GM12865 (cell line): ENCODE measurements at regions not wholly inside any gene's neighbourhood (a gene's known extent, or its start where the extent isn't known, plus 50 kb on each side); places are given as distances from the start of the nearest gene placed in this dataset.

ENCODE experiments used
- DNase-seq: peaks from one replicate; pipeline ENCODE4 v3.0.0; 2010; ENCODE audit warnings: low read depth
- H3K4me3 ChIP-seq: 2 replicates; pipeline ENCODE4 v1.5.1; 2011; ENCODE audit warnings: mild to moderate bottlenecking, low read depth, low read length, control low read depth
- CTCF ChIP-seq: IDR thresholded peaks from 2 replicates; pipeline ENCODE4 v1.5.1; 2011; ENCODE audit warnings: low read length, control low read depth, low read depth, inconsistent platforms; ENCODE audit not compliant: insufficient read depth; ENCODE audit errors: missing control alignments

GRCh38 chr2:182611009-182611408 is 105.0 kb upstream of the DNAJC10 start:
- DNase-seq: no peak
- TF ChIP-seq CTCF: no peak
- H3K4me3 ChIP-seq: no peak overlapping the region

DNA sequence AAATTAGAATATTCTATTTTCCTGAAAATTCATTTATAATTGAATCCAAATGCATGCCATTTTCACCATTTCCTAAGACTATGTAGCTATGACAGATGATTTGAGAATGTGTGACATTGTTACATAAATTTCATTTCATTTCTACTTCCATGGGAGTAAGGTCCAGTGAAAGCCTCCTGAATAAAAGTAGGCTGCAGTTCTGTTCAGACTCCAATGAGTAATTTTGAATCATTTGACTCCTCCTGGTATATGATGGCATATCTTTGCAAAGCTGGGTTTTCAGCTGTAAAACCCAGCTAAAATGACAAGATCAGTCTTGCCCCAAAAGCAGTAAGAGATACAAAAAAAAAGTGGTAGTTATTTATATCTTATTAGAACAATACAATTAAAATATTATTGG is 101.0 kb upstream of the DNAJC10 start:
- DNase-seq: no peak
- TF ChIP-seq CTCF: no peak
- H3K4me3 ChIP-seq: no peak overlapping the region

DNA sequence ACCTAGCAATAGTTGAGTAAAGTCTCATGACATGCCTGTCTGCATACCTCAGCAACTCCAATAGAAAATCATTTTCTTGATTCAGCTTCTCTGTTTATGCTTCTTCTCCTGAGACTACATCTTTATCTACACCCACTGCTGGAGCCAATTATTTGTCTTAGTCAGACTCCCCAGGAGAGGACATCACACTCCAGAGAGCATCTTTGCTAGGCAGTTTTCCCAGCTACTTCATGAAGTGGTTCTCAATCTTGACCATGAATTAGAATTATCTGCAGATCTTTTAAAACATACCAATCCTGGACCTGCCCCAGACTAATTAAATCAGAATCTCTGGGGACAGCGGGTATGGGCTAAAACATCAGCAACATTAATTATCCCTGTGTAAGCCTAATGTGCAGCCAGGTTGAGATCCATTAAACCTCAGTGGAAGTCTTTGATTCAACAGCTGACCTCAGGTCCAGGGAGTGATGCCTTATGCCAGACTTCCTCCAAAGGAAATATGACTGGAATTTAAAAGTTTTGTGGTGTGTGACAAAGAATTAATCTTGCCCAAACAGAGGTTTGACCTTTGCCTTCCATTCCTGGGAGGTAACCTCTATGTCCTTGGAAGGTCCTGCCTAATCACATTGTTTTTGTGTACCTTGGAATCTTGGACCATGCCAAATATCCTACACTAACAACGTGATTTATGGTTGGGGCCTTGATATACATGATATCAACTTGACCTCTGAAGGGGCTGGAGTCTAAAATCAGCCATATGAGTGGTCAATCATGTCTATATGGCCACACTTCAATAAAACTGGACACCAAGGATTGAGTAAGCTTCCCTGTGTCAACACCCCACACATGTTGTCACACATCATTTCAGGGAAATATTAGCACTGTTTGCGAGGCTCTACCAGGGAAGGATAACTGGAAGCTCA is 99.3 kb upstream of the DNAJC10 start:
- H3K4me3 ChIP-seq: no peak overlapping the region
- no peak for DNase-seq
- TF ChIP-seq CTCF: no peak

DNA sequence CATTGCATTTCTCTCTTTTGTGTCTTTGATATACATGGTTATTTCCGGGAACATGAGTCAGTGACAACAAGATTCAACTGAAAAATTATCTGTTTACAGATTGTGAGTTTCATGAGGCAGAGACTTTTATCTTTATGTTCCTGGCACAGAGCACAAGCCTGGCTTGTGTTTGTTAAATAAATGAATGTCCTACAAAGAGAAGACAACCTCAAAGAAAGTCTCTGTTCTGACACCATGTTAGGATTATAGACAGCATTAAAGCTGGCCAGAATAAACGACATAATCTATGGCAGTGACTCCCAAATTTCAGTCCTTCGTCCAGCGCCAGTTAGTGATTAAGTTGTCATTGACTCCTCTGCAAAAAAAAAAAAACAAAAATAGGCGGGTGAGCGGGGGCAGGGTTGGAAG is 97.4 kb upstream of the DNAJC10 start:
- DNase-seq: no peak
- no peak overlapping the region for H3K4me3 ChIP-seq
- TF ChIP-seq CTCF: no peak

DNA sequence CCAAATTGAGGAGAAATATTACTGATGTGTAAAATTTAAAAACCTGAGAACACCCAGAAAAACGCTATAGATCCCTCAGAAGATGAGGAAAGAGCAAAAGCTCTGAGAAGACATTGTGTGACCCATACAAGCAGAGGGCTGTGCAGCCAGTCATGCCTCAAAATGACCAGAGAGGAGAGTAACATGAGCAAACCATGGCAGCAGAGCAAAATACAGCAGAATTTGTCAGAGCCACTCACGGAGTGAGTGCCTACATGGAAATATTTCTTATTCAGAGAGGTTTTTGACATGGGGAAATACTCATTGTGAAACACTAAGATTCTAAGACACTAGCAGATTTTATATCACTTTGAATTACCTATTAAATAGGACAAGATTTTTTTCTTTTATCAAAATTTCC is 96.8 kb upstream of the DNAJC10 start:
- TF ChIP-seq CTCF: no peak
- DNase-seq: no peak
- H3K4me3 ChIP-seq: no peak overlapping the region

GRCh38 chr2:182621191-182621590 is 94.9 kb upstream of the DNAJC10 start:
- no peak for TF ChIP-seq CTCF
- no peak overlapping the region for H3K4me3 ChIP-seq
- no peak for DNase-seq

DNA sequence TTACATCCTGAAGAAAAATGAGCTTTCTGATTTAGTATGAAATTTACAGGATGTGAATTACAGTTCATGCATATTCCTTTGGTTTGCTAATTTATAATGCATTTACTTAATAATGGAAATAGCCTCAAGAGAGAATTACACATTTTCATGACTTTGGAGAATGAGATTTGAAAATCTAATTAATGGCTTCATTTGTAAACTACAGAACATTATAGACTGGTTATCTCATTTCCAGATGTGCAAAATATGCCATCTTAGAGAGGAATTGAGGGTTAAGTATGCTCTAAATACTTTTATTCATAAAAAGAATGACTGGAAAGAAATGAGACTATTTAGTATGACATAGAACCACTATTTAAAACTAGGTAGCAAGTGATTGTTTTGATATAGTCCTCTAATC is 94.2 kb upstream of the DNAJC10 start:
- no peak for DNase-seq
- H3K4me3 ChIP-seq: no peak overlapping the region
- TF ChIP-seq CTCF: no peak
